SK-N-SH treated with all-trans-retinoic acid at 6 μM for 48 hours (cell line): ENCODE measurements at regions not wholly inside any gene's neighbourhood (a gene's known extent, or its start where the extent isn't known, plus 50 kb on each side); places are given as distances from the start of the nearest gene placed in this dataset.

ENCODE experiments used
- ATAC-seq: fragments of 200-7000 bp; cut with Tn5 transposase; 3 replicates; pipeline ENCODE4 v1.9.1; 2020; ENCODE audit warnings: mild to moderate bottlenecking, moderate library complexity
- BACH2 ChIP-seq: fragments of 250-450 bp; sonication (Bioruptor Pico); IDR thresholded peaks from 2 replicates; pipeline ENCODE4 v1.9.0; 2021; ENCODE audit warnings: mild to moderate bottlenecking, borderline replicate concordance
- CREB5 ChIP-seq: fragments of 250-450 bp; sonication (Bioruptor Pico); IDR thresholded peaks from 2 replicates; pipeline ENCODE4 v1.5.1; 2020; ENCODE audit warnings: low read depth, mild to moderate bottlenecking, moderate library complexity
- CSDC2 ChIP-seq: fragments of 250-450 bp; sonication (Bioruptor Pico); IDR thresholded peaks from 2 replicates; pipeline ENCODE4 v1.5.0; 2020; ENCODE audit warnings: mild to moderate bottlenecking, moderate library complexity
- ESRRG ChIP-seq: fragments of 250-450 bp; sonication (Bioruptor Pico); IDR thresholded peaks from 2 replicates; pipeline ENCODE4 v1.6.1; 2021; ENCODE audit warnings: mild to moderate bottlenecking
- GLIS3 ChIP-seq: fragments of 250-450 bp; sonication (Bioruptor Pico); IDR thresholded peaks from 2 replicates; pipeline ENCODE4 v1.5.0; 2020; ENCODE audit warnings: mild to moderate bottlenecking, moderate library complexity
- ISL1 ChIP-seq: fragments of 250-450 bp; sonication (Bioruptor Pico); IDR thresholded peaks from 2 replicates; pipeline ENCODE4 v2.1.2; 2022; ENCODE audit warnings: mild to moderate bottlenecking, moderate library complexity
- OSR1 ChIP-seq: fragments of 250-450 bp; sonication (Bioruptor Pico); IDR thresholded peaks from 2 replicates; pipeline ENCODE4 v1.8.0; 2022; ENCODE audit warnings: moderate library complexity, mild to moderate bottlenecking, inconsistent platforms
- PATZ1 ChIP-seq: fragments of 250-450 bp; sonication (Bioruptor Pico); IDR thresholded peaks from 2 replicates; pipeline ENCODE4 v1.8.0; 2020; ENCODE audit warnings: mild to moderate bottlenecking, moderate library complexity, borderline replicate concordance
- POU6F1 ChIP-seq: fragments of 250-450 bp; sonication (Bioruptor Pico); IDR thresholded peaks from 2 replicates; pipeline ENCODE4 v1.8.0; 2021; ENCODE audit warnings: low read depth, mild to moderate bottlenecking, moderate library complexity, borderline replicate concordance
- PPARA ChIP-seq: fragments of 250-450 bp; sonication (Bioruptor Pico); IDR thresholded peaks from 2 replicates; pipeline ENCODE4 v1.5.0; 2020; ENCODE audit warnings: mild to moderate bottlenecking, borderline replicate concordance
- RARB ChIP-seq: fragments of 250-450 bp; sonication (Bioruptor Pico); IDR thresholded peaks from 2 replicates; pipeline ENCODE4 v1.8.0; 2021; ENCODE audit warnings: mild to moderate bottlenecking, moderate library complexity
- TOX ChIP-seq: fragments of 250-450 bp; sonication (Bioruptor Pico); IDR thresholded peaks from 2 replicates; pipeline ENCODE4 v1.8.0; 2021; ENCODE audit warnings: mild to moderate bottlenecking, moderate library complexity, borderline replicate concordance
- ZC3H10 ChIP-seq: fragments of 250-450 bp; sonication (Bioruptor Pico); IDR thresholded peaks from 2 replicates; pipeline ENCODE4 v1.5.1; 2021; ENCODE audit warnings: mild to moderate bottlenecking, moderate library complexity
- ZFP3 ChIP-seq: fragments of 250-450 bp; sonication (Bioruptor Pico); IDR thresholded peaks from 2 replicates; pipeline ENCODE4 v1.5.0; 2020; ENCODE audit warnings: mild to moderate bottlenecking, moderate library complexity
- ZFP30 ChIP-seq: fragments of 450-650 bp; formaldehyde crosslinking; IDR thresholded peaks from 2 replicates; pipeline ENCODE4 v1.5.0; 2022; ENCODE audit warnings: mild to moderate bottlenecking, moderate library complexity
- ZNF565 ChIP-seq: fragments of 450-650 bp; formaldehyde crosslinking; conservative IDR thresholded peaks from 2 replicates; pipeline ENCODE4 v1.5.0; 2020; ENCODE audit warnings: low read depth, mild to moderate bottlenecking, moderate library complexity
- ZNF8 ChIP-seq: fragments of 450-650 bp; formaldehyde crosslinking; IDR thresholded peaks from 2 replicates; pipeline ENCODE4 v1.5.0; 2020; ENCODE audit warnings: mild to moderate bottlenecking, moderate library complexity
- TF ChIP-seq, protein P1 (sequence below): fragments of 250-450 bp; sonication (Bioruptor Pico); IDR thresholded peaks from 2 replicates; pipeline ENCODE4 v1.5.0; 2020; ENCODE audit warnings: mild to moderate bottlenecking, moderate library complexity
- TF ChIP-seq, protein P2 (sequence below): fragments of 250-450 bp; sonication (Bioruptor Pico); IDR thresholded peaks from 2 replicates; pipeline ENCODE4 v1.5.1; 2021; ENCODE audit warnings: mild to moderate bottlenecking, moderate library complexity

DNA sequence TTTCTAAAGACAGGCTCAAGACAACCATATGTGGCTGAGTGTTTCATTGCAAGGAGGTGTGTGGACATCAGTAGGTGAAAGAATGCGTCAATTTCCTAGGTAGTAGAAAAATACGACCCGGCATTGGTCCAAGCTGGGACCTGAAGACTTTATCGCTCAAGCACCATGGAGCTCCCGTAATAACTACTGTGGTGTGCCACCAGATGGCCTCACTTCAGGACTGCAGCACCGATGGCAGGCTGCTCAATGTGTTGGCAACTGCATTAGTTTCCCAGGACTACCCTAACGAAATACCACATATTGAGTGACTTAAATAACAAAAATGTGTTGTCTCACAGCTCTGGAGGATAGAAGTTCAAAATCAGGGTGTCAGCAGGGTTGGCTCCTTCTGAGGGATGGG, 72.4 kb upstream of the FAT3 start:
- 0 out of 3 replicates have a peak, but pooled peaks have one; percentile 34 for ATAC-seq
- TF ChIP-seq PATZ1, result no peak
- TF ChIP-seq, protein P1, sequence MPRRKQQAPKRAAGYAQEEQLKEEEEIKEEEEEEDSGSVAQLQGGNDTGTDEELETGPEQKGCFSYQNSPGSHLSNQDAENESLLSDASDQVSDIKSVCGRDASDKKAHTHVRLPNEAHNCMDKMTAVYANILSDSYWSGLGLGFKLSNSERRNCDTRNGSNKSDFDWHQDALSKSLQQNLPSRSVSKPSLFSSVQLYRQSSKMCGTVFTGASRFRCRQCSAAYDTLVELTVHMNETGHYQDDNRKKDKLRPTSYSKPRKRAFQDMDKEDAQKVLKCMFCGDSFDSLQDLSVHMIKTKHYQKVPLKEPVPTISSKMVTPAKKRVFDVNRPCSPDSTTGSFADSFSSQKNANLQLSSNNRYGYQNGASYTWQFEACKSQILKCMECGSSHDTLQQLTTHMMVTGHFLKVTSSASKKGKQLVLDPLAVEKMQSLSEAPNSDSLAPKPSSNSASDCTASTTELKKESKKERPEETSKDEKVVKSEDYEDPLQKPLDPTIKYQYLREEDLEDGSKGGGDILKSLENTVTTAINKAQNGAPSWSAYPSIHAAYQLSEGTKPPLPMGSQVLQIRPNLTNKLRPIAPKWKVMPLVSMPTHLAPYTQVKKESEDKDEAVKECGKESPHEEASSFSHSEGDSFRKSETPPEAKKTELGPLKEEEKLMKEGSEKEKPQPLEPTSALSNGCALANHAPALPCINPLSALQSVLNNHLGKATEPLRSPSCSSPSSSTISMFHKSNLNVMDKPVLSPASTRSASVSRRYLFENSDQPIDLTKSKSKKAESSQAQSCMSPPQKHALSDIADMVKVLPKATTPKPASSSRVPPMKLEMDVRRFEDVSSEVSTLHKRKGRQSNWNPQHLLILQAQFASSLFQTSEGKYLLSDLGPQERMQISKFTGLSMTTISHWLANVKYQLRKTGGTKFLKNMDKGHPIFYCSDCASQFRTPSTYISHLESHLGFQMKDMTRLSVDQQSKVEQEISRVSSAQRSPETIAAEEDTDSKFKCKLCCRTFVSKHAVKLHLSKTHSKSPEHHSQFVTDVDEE (CRISPR knock-in tag), result no peak
- TF ChIP-seq GLIS3 (CRISPR knock-in tag), result no peak
- TF ChIP-seq RARB (CRISPR knock-in tag), result no peak
- no peak for TF ChIP-seq TOX (CRISPR knock-in tag)
- no peak for TF ChIP-seq BACH2
- TF ChIP-seq ESRRG (CRISPR knock-in tag), result no peak
- TF ChIP-seq PPARA (CRISPR knock-in tag), result no peak
- no peak for TF ChIP-seq ISL1 (CRISPR knock-in tag)
- no peak for TF ChIP-seq CSDC2 (CRISPR knock-in tag)
- no peak for TF ChIP-seq POU6F1 (CRISPR knock-in tag)
- no peak for TF ChIP-seq OSR1 (CRISPR knock-in tag)
- TF ChIP-seq, protein P2, sequence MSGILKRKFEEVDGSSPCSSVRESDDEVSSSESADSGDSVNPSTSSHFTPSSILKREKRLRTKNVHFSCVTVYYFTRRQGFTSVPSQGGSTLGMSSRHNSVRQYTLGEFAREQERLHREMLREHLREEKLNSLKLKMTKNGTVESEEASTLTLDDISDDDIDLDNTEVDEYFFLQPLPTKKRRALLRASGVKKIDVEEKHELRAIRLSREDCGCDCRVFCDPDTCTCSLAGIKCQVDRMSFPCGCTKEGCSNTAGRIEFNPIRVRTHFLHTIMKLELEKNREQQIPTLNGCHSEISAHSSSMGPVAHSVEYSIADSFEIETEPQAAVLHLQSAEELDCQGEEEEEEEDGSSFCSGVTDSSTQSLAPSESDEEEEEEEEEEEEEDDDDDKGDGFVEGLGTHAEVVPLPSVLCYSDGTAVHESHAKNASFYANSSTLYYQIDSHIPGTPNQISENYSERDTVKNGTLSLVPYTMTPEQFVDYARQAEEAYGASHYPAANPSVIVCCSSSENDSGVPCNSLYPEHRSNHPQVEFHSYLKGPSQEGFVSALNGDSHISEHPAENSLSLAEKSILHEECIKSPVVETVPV (CRISPR knock-in tag), result no peak
- no peak for TF ChIP-seq ZFP3 (CRISPR knock-in tag)
- no peak for TF ChIP-seq ZC3H10 (CRISPR knock-in tag)
- TF ChIP-seq ZNF8, result no peak
- TF ChIP-seq ZNF565 (CRISPR knock-in tag), result no peak

DNA sequence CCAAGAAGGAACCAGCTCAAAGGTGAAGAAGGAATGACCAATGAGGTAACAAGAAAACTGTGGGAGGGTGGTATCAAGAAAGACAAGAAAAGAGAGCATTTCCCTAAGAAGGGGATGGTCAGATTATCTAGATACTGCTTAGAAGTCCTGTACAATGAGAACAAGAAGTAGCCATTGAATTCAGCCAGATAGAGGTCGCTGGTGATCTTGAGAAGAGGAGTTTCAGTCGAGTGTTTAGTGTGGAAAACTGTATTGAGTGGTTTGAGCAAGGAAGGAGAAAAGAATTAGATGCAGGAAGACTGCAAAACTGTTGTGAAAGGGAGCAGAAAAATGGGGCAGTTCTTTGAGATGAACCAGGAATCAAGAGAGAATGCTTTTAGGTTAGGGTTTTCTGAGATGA, 74.6 kb upstream of the FAT3 start:
- no peak for ATAC-seq
- TF ChIP-seq CREB5 (CRISPR knock-in tag) (no peak), PATZ1 (no peak), POU6F1 (CRISPR knock-in tag) (no peak), OSR1 (CRISPR knock-in tag) (no peak), BACH2 (no peak), PPARA (CRISPR knock-in tag) (no peak), ZNF8 (no peak), CSDC2 (CRISPR knock-in tag) (no peak), TOX (CRISPR knock-in tag) (no peak), ZFP30 (CRISPR knock-in tag) (no peak), ISL1 (CRISPR knock-in tag) (no peak), ZC3H10 (CRISPR knock-in tag) (no peak), ZFP3 (CRISPR knock-in tag) (no peak)
- TF ChIP-seq, protein P1 (CRISPR knock-in tag), result no peak
